ENCODE measurements at regions not wholly inside any gene's neighbourhood (a gene's known extent, or its start where the extent isn't known, plus 50 kb on each side); places are given as distances from the start of the nearest gene placed in this dataset.

- no peaks in the 10 kb centered on the region for H3K36me3 ChIP-seq
- peaks cover 0 to 44% (median 31%) of the 10 kb centered on the region in 4 donors for H3K9me3 ChIP-seq
- H3K4me3 ChIP-seq: no peak overlapping the region
- no peak overlapping the region for H3K27ac ChIP-seq
- no peak for DNase-seq
- intact Hi-C loops (cut with DNase I; ENCODE audit: low total_unique reads): no loop called here
- WGBS, 5 donors: 64 to 81% (median 73%) methylated on average over 2 of the region's 2 CpGs
- TF ChIP-seq POLR2A (IDR thresholded peaks at IDR 0.05): no peak
- H3K27me3 ChIP-seq: no peaks in the 10 kb centered on the region
- no peaks in the 10 kb centered on the region for H3K4me1 ChIP-seq
Measured at GRCh38 chr4:104352211-104352610, 142.5 kb downstream of the CXXC4 start.

- H3K9me3 ChIP-seq: peaks cover 0 to 44% (median 31%) of the 10 kb centered on the region in 4 donors
- H3K27me3 ChIP-seq: no peaks in the 10 kb centered on the region
- no peaks in the 10 kb centered on the region for H3K36me3 ChIP-seq
- intact Hi-C loops (cut with DNase I; ENCODE audit: low total_unique reads): no loop called here
- H3K4me1 ChIP-seq: no peaks in the 10 kb centered on the region
- WGBS, 5 donors: 78 to 85% (median 82%) methylated on average over 3 of the region's 3 CpGs
- TF ChIP-seq EP300 (IDR thresholded peaks at IDR 0.05) (no peak), POLR2AphosphoS5 (IDR thresholded peaks at IDR 0.05) (no peak), POLR2A (IDR thresholded peaks at IDR 0.05) (no peak), CTCF (IDR thresholded peaks at IDR 0.05) (no peak)
- no peak for DNase-seq
- H3K4me3 ChIP-seq: no peak overlapping the region
- no peak overlapping the region for H3K27ac ChIP-seq
Measured at GRCh38 chr4:104351706-104352105, 143.0 kb downstream of the CXXC4 start.

- no peaks in the 10 kb centered on the region for H3K36me3 ChIP-seq
- WGBS, 5 donors: 86 to 94% (median 90%) methylated on average over 4 of the region's 4 CpGs
- H3K4me3 ChIP-seq: no peak overlapping the region
- TF ChIP-seq POLR2AphosphoS5 (IDR thresholded peaks at IDR 0.05) (no peak), POLR2A (IDR thresholded peaks at IDR 0.05) (no peak)
- H3K9me3 ChIP-seq: peaks cover 0 to 19% (median 3%) of the 10 kb centered on the region in 4 donors
- H3K4me1 ChIP-seq: no peaks in the 10 kb centered on the region
- DNase-seq: no peak
- no peaks in the 10 kb centered on the region for H3K27me3 ChIP-seq
- intact Hi-C loops (cut with DNase I; ENCODE audit: low total_unique reads): no loop called here
- H3K27ac ChIP-seq: no peak overlapping the region
Measured at GRCh38 chr4:104345598-104346242, 149.0 kb downstream of the CXXC4 start.

- peaks cover 0 to 19% (median 2%) of the 10 kb centered on the region in 4 donors for H3K9me3 ChIP-seq
- TF ChIP-seq CTCF (IDR thresholded peaks at IDR 0.05) (no peak), EP300 (IDR thresholded peaks at IDR 0.05) (no peak), POLR2AphosphoS5 (IDR thresholded peaks at IDR 0.05) (no peak), POLR2A (IDR thresholded peaks at IDR 0.05) (no peak)
- H3K4me1 ChIP-seq: no peaks in the 10 kb centered on the region
- no peaks in the 10 kb centered on the region for H3K36me3 ChIP-seq
- no peaks in the 10 kb centered on the region for H3K27me3 ChIP-seq
- 85 to 93% (median 88%) methylated on average over 8 to 11 of the region's 11 CpGs for WGBS, 5 donors
- DNase-seq: no peak
- intact Hi-C loops (cut with DNase I; ENCODE audit: low total_unique reads): no loop called here
- H3K4me3 ChIP-seq: no peak overlapping the region
- H3K27ac ChIP-seq: no peak overlapping the region
Measured at GRCh38 chr4:104344342-104344980, 150.2 kb downstream of the CXXC4 start.

GRCh38 chr4:104334410-104334809 lies 160.3 kb downstream of the CXXC4 start:
- H3K9me3 ChIP-seq: peaks cover 0 to 30% (median 0%) of the 10 kb centered on the region in 4 donors
- TF ChIP-seq EP300 (IDR thresholded peaks at IDR 0.05) (no peak), POLR2AphosphoS5 (IDR thresholded peaks at IDR 0.05) (no peak), CTCF (IDR thresholded peaks at IDR 0.05) (no peak), POLR2A (IDR thresholded peaks at IDR 0.05) (no peak)
- no peak for DNase-seq
- H3K4me3 ChIP-seq: no peak overlapping the region
- intact Hi-C loops (cut with DNase I; ENCODE audit: low total_unique reads): no loop called here
- no peaks in the 10 kb centered on the region for H3K27me3 ChIP-seq
- no peaks in the 10 kb centered on the region for H3K36me3 ChIP-seq
- no peaks in the 10 kb centered on the region for H3K4me1 ChIP-seq
- no peak overlapping the region for H3K27ac ChIP-seq

Data from stomach (tissue), 8 donors.